ENCODE measurements at regions not wholly inside any gene's neighbourhood (a gene's known extent, or its start where the extent isn't known, plus 50 kb on each side); places are given as distances from the start of the nearest gene placed in this dataset.
A peak's percentile ranks its signal among the peaks of the same experiment; 100 is the strongest.
"Not testable (repeated sequence)": the region's sequence is repeated elsewhere in the genome, so short reads cannot be mapped to it uniquely, and the experiment has no call there.

GRCh38 chr5:88092358-88092757 is 176.3 kb downstream of the TMEM161B start:
- no peak for DNase-seq (ENCODE audit: low spot score)

DNA sequence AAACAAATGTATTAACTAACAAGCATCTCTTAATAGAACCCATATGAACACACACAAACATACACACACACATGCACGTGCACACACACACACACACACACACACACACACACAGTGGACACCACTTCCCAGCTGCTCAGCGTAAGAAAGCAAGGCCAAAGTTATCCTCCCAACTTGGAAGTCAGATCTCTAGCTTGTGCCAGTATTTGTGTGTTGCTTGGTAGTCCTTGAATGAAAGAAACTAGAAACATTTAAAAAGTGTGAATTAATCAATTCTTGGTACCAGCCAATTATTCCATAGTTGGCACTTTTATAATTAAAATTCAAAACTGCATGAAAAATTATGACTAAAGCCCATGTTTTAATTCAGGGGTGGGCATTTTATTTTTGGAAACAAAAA is 178.1 kb downstream of the TMEM161B start:
- DNase-seq (ENCODE audit: low spot score): no peak

DNA sequence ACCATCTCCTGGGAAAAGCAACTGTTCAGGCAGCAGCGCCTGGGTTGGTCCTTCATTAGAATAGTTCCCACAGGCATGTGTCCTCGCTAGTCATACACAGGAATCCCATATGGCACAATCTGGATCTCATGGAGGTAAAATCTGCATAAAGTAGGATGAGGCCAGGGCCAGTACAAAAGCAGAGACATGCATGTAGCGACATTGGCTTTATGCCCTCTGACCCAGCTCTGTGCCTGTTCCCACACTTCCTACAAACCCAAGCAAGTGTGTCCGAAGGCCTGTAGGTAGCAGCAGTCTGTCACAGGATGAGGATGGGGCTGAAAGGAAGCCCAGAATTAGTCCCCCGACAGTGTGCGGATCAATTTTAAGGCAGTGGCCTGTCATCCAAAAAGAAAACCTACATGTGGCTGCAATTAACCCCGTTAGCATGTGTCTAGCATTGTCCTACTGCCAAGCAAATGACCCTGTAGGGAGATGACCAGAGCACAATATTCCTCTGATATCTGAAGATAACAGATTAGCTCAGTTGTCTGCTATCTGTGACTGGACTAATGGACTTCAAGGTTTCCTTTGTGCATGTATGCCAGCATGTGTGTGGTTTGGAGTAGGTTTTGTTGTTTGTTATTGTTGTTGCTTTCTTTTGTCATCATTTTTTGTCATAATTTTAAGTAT is 178.8 kb downstream of the TMEM161B start:
- DNase-seq (ENCODE audit: low spot score): no peak

DNA sequence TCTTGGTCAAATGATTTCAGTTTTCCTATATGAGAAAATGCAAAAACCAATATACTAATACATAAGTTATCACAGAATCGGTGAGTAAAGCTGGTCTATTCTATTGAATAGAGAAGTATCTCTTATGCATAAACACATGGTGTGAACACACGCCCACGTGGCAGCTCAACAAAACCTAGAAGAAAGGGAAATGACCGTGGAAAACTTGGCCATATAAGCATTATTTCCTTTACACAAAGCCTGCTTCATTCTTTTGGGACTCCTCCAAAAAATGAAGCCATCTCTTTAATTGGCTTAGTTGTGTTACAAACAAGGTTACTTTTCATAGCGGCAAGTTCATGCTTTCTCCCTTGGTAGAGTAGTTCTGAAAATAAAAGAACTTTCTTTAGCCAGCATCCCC is 183.2 kb downstream of the TMEM161B start:
- no peak for DNase-seq (ENCODE audit: low spot score)

DNA sequence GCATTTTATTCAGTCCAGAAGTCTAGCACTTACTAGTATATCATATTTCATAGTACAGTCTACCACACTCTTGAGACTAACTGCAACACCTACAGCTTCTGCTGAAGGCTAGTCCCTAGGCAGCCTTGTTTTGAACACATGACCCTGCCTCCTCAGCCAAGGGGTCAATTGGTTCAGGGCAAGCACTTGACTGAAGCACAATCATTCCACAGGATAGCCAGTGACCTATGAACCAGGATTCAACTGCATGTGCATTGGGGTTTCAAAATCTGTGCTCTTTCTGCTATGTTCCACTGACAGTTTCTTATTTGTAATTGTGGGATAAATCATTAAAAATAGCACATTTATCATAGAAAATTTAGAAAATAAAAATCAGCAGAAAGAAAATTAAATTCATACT is 186.8 kb downstream of the TMEM161B start:
- DNase-seq (ENCODE audit: low spot score): no peak

DNA sequence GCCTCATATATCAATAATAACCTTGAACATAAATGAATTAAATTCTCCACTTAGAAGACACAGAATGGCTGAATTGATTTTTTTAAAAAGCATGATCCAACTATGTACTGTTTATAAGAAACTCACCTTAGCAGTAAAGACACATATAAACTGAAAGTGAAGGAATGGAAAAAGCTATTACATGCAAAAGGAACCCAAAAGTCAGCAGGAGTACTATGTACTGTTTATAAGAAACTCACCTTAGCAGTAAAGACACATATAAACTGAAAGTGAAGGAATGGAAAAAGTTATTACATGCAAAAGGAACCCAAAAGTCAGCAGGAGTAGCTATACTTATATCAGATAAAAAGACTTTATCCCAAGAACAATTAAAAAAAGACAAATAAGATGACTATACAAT is 204.8 kb downstream of the TMEM161B start:
- no peak for DNase-seq (ENCODE audit: low spot score)

- DNase-seq (ENCODE audit: low spot score): no peak
These were observed 208.5 kb downstream of the TMEM161B start for GRCh38 chr5:88060194-88060593.

- no peak for DNase-seq (ENCODE audit: low spot score)
These were observed 210.0 kb downstream of the TMEM161B start for GRCh38 chr5:88058625-88059024.

GRCh38 chr5:88052468-88052867 is 216.2 kb downstream of the TMEM161B start:
- DNase-seq (ENCODE audit: low spot score): not testable (repeated sequence)

- DNase-seq (ENCODE audit: low spot score): no peak
These were observed 217.5 kb downstream of the TMEM161B start for GRCh38 chr5:88051148-88051547.

GRCh38 chr5:88049737-88050136 is 218.9 kb downstream of the TMEM161B start:
- DNase-seq (ENCODE audit: low spot score): no peak

DNA sequence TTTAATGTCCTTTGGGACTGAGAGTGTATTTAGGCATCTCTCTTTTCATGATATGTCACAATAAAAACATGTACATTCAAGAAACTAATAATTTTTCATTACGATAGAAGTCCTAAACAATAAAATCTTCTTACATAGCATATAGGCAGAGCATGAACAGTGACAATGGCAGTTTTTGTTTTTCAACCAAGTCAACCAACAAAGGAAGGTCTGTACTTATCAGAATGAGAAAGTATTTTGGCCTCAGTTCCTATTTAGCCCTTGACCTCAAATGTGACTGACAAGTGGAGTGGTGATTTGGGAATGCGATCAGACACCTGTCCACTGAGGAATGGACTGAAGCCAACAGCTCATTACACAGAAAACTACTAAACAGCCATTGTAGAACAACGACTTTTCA is 219.5 kb downstream of the TMEM161B start:
- no peak for DNase-seq (ENCODE audit: low spot score)

DNA sequence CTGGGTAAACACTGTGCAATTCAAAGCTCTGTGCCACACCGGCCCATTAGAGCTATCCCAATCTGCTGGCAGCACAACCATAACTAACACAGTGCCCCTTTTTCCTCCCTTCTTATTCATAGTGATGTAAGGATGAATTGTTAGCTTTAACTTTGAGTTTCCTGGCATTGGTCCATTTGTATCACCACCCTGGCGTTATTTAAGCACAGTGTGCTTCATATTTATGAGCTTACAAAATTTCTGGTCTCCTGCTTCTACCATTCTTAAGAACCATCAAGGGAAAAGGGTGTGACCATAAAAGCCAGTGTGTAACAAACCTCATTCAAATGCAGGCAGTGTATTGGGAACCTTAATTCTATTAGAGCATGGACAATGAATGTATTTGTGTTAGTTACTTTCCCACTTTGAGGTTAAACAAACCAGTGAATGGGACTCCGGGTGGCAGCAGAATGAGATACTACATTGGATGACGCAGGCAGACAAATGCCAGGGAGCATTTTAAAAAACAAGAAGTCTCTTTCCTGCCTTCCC is 222.6 kb downstream of the TMEM161B start:
- DNase-seq (ENCODE audit: low spot score): no peak

GRCh38 chr5:88045165-88045564 is 223.5 kb downstream of the TMEM161B start:
- DNase-seq (ENCODE audit: low spot score): no peak

DNA sequence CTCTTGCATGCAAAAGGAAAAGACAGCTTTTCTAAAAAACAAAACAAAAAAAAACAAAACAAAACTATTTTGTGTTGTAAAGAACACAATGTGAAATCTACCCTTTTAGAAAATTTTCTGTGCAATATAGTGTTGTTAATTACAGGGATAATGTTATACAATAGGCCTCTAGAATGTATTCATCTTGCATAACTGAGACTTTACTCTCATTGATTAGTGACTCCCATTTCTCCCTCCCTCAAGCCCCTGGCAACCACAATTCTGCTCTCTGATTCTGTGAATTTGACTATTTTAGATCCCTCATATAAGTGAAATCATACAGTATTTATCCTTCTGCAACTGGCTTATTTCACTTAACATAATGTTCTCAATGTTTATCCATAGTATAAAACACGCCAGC is 234.1 kb downstream of the TMEM161B start:
- no peak for DNase-seq (ENCODE audit: low spot score)

GRCh38 chr5:88033191-88033590 is 235.5 kb downstream of the TMEM161B start:
- no peak for DNase-seq (ENCODE audit: low spot score)

GRCh38 chr5:88029011-88029410 is 239.6 kb downstream of the TMEM161B start:
- DNase-seq (ENCODE audit: low spot score): no peak

DNA sequence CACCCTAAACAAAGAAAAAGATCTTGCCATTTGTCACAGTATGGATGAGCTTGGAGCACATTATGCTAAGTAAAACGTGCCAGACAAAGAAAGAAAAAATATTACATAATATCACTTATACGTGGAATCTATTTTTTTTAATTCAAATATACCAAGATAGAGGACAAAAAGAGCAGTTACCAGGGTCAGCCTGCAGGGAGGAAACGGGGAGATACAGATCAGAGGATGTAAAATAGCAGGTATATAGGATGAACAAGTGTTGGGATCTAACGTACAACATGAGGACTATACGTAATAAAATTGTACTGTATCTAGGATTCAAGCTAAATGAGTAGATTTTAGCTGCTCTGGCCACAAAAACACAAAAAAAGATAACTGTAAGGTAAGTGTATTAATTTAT is 247.5 kb downstream of the TMEM161B start:
- no peak for DNase-seq (ENCODE audit: low spot score)

DNA sequence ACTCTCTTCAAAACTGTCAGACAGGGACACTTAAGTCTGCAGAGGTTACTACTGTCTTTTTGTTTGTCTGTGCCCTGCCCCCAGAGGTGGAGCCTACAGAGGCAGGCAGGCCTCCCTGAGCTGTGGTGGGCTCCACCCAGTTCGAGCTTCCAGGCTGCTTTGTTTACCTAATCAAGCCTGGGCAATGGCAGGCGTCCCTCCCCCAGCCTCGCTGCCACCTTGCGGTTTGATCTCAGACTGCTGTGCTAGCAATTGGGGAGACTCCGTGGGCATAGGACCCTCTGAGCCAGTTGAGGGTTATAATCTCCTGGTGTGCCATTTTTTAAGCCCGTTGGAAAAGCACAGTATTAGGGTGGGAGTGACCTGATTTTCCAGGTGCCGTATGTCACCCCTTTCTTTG is 253.7 kb downstream of the TMEM161B start:
- not testable (repeated sequence) for DNase-seq (ENCODE audit: low spot score)

- DNase-seq (ENCODE audit: low spot score): no peak
These were observed 267.8 kb downstream of the TMEM161B start for GRCh38 chr5:88000877-88001276.

DNA sequence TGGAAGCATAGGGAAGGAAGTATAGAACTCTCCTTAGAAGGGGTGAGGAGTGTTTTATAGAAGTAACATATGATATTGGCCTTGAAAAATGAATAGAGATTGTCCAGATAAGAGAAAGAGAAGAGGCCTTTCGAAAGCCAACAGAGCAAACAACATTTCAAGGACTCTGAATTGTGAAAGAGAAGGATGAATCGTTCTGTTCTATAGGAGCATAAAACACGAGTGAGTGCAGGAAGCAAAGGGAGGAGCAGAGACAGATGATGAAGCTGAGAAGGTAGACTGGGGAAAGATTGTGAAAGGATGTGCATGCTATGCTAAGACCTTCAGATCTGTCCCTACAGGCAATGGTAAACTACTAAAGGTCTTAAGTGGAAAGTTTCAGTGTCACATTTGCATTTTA is 271.0 kb downstream of the TMEM161B start:
- peak; percentile 4 for DNase-seq (ENCODE audit: low spot score)

GRCh38 chr5:87966213-87966612 is 302.4 kb downstream of the TMEM161B start:
- DNase-seq (ENCODE audit: low spot score): no peak

- DNase-seq (ENCODE audit: low spot score): no peak
These were observed 314.5 kb downstream of the TMEM161B start for GRCh38 chr5:87954121-87954520.

DNA sequence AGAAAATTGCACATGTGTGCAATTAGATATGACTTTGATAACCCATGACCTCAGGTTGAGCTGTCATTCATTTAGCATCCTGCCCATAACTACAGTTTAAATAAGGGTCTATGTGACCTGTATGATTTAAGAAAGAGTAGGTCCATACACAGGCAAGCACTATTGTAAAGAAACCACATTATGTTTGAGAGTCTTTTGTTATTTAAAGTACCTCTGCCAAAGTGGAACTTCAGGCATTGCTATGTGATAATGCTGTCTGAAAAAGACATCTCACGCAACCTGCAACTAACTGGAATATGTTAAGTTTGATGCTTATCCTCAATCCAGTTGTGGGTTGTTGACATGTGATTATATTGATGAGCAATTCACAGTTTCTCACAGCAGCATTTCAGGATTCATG is 317.0 kb downstream of the TMEM161B start:
- DNase-seq (ENCODE audit: low spot score): no peak
